ENCODE measurements at regions not wholly inside any gene's neighbourhood (a gene's known extent, or its start where the extent isn't known, plus 50 kb on each side); places are given as distances from the start of the nearest gene placed in this dataset.

GRCh38 chr2:118723394-118723793 is 124.1 kb downstream of the EN1 start:
- no peaks in the 10 kb centered on the region for H3K27me3 ChIP-seq (ENCODE audit: control insufficient read depth in 2 of 2, insufficient read depth in 2 of 2, low read length in 2 of 2)
- no peaks in the 10 kb centered on the region for H3K9me3 ChIP-seq (ENCODE audit: control insufficient read depth in 2 of 2, low read length in 2 of 2)
- H3K4me1 ChIP-seq (ENCODE audit: control insufficient read depth in 2 of 2, insufficient read depth in 2 of 2, low read length in 2 of 2), result no peaks in the 10 kb centered on the region
- H3K4me3 ChIP-seq (ENCODE audit: low read length in 2 of 2), result no peak overlapping the region
- H3K9ac ChIP-seq (ENCODE audit: low read depth in 1 of 2, low read length in 2 of 2), result no peak overlapping the region
- H3K36me3 ChIP-seq (ENCODE audit: control insufficient read depth in 2 of 2, insufficient read depth in 2 of 2, low read length in 2 of 2), result no peaks in the 10 kb centered on the region
- no peak overlapping the region for H3K27ac ChIP-seq (ENCODE audit: low read depth in 2 of 2, low read length in 2 of 2)

GRCh38 chr2:118722976-118723375 is 124.5 kb downstream of the EN1 start:
- Histone ChIP-seq H3K9me3 (ENCODE audit: control insufficient read depth in 2 of 2, low read length in 2 of 2) (no peaks in the 10 kb centered on the region), H3K4me1 (ENCODE audit: control insufficient read depth in 2 of 2, insufficient read depth in 2 of 2, low read length in 2 of 2) (no peaks in the 10 kb centered on the region), H3K27ac (ENCODE audit: low read depth in 2 of 2, low read length in 2 of 2) (no peak overlapping the region), H3K36me3 (ENCODE audit: control insufficient read depth in 2 of 2, insufficient read depth in 2 of 2, low read length in 2 of 2) (no peaks in the 10 kb centered on the region), H3K9ac (ENCODE audit: low read depth in 1 of 2, low read length in 2 of 2) (no peak overlapping the region), H3K27me3 (ENCODE audit: control insufficient read depth in 2 of 2, insufficient read depth in 2 of 2, low read length in 2 of 2) (no peaks in the 10 kb centered on the region), H3K4me3 (ENCODE audit: low read length in 2 of 2) (no peak overlapping the region)

- no peaks in the 10 kb centered on the region for H3K4me1 ChIP-seq (ENCODE audit: control insufficient read depth in 2 of 2, insufficient read depth in 2 of 2, low read length in 2 of 2)
- H3K27me3 ChIP-seq (ENCODE audit: control insufficient read depth in 2 of 2, insufficient read depth in 2 of 2, low read length in 2 of 2), result no peaks in the 10 kb centered on the region
- H3K4me3 ChIP-seq (ENCODE audit: low read length in 2 of 2), result no peak overlapping the region
- H3K27ac ChIP-seq (ENCODE audit: low read depth in 2 of 2, low read length in 2 of 2), result no peak overlapping the region
- no peaks in the 10 kb centered on the region for H3K36me3 ChIP-seq (ENCODE audit: control insufficient read depth in 2 of 2, insufficient read depth in 2 of 2, low read length in 2 of 2)
- H3K9ac ChIP-seq (ENCODE audit: low read depth in 1 of 2, low read length in 2 of 2), result no peak overlapping the region
- H3K9me3 ChIP-seq (ENCODE audit: control insufficient read depth in 2 of 2, low read length in 2 of 2), result no peaks in the 10 kb centered on the region
Observed at GRCh38 chr2:118721817-118722551, 125.5 kb downstream of the EN1 start.

GRCh38 chr2:118720866-118721265 is 126.6 kb downstream of the EN1 start:
- H3K9ac ChIP-seq (ENCODE audit: low read depth in 1 of 2, low read length in 2 of 2), result no peak overlapping the region
- H3K4me1 ChIP-seq (ENCODE audit: control insufficient read depth in 2 of 2, insufficient read depth in 2 of 2, low read length in 2 of 2), result no peaks in the 10 kb centered on the region
- no peaks in the 10 kb centered on the region for H3K36me3 ChIP-seq (ENCODE audit: control insufficient read depth in 2 of 2, insufficient read depth in 2 of 2, low read length in 2 of 2)
- no peaks in the 10 kb centered on the region for H3K9me3 ChIP-seq (ENCODE audit: control insufficient read depth in 2 of 2, low read length in 2 of 2)
- H3K27ac ChIP-seq (ENCODE audit: low read depth in 2 of 2, low read length in 2 of 2), result no peak overlapping the region
- H3K4me3 ChIP-seq (ENCODE audit: low read length in 2 of 2), result no peak overlapping the region
- H3K27me3 ChIP-seq (ENCODE audit: control insufficient read depth in 2 of 2, insufficient read depth in 2 of 2, low read length in 2 of 2), result no peaks in the 10 kb centered on the region

GRCh38 chr2:118718921-118719320 is 128.5 kb downstream of the EN1 start:
- no peaks in the 10 kb centered on the region for H3K27me3 ChIP-seq (ENCODE audit: control insufficient read depth in 2 of 2, insufficient read depth in 2 of 2, low read length in 2 of 2)
- no peak overlapping the region for H3K4me3 ChIP-seq (ENCODE audit: low read length in 2 of 2)
- H3K4me1 ChIP-seq (ENCODE audit: control insufficient read depth in 2 of 2, insufficient read depth in 2 of 2, low read length in 2 of 2), result no peaks in the 10 kb centered on the region

GRCh38 chr2:118716102-118716501 is 131.3 kb downstream of the EN1 start:
- no peaks in the 10 kb centered on the region for H3K9me3 ChIP-seq (ENCODE audit: control insufficient read depth in 2 of 2, low read length in 2 of 2)
- H3K4me3 ChIP-seq (ENCODE audit: low read length in 2 of 2), result no peak overlapping the region
- no peaks in the 10 kb centered on the region for H3K4me1 ChIP-seq (ENCODE audit: control insufficient read depth in 2 of 2, insufficient read depth in 2 of 2, low read length in 2 of 2)
- no peak overlapping the region for H3K9ac ChIP-seq (ENCODE audit: low read depth in 1 of 2, low read length in 2 of 2)
- no peak overlapping the region for H3K27ac ChIP-seq (ENCODE audit: low read depth in 2 of 2, low read length in 2 of 2)
- H3K36me3 ChIP-seq (ENCODE audit: control insufficient read depth in 2 of 2, insufficient read depth in 2 of 2, low read length in 2 of 2), result no peaks in the 10 kb centered on the region
- H3K27me3 ChIP-seq (ENCODE audit: control insufficient read depth in 2 of 2, insufficient read depth in 2 of 2, low read length in 2 of 2), result no peaks in the 10 kb centered on the region

More at GRCh38 chr2:118718921-118719320, 128.5 kb downstream of the EN1 start:
- Histone ChIP-seq H3K36me3 (ENCODE audit: control insufficient read depth in 2 of 2, insufficient read depth in 2 of 2, low read length in 2 of 2) (no peaks in the 10 kb centered on the region), H3K9me3 (ENCODE audit: control insufficient read depth in 2 of 2, low read length in 2 of 2) (no peaks in the 10 kb centered on the region), H3K9ac (ENCODE audit: low read depth in 1 of 2, low read length in 2 of 2) (no peak overlapping the region), H3K27ac (ENCODE audit: low read depth in 2 of 2, low read length in 2 of 2) (no peak overlapping the region)

GRCh38 chr2:118714118-118714517 is 133.3 kb downstream of the EN1 start:
- Histone ChIP-seq H3K4me3 (ENCODE audit: low read length in 2 of 2) (no peak overlapping the region), H3K9ac (ENCODE audit: low read depth in 1 of 2, low read length in 2 of 2) (no peak overlapping the region), H3K4me1 (ENCODE audit: control insufficient read depth in 2 of 2, insufficient read depth in 2 of 2, low read length in 2 of 2) (no peaks in the 10 kb centered on the region), H3K9me3 (ENCODE audit: control insufficient read depth in 2 of 2, low read length in 2 of 2) (no peaks in the 10 kb centered on the region), H3K36me3 (ENCODE audit: control insufficient read depth in 2 of 2, insufficient read depth in 2 of 2, low read length in 2 of 2) (no peaks in the 10 kb centered on the region), H3K27me3 (ENCODE audit: control insufficient read depth in 2 of 2, insufficient read depth in 2 of 2, low read length in 2 of 2) (no peaks in the 10 kb centered on the region), H3K27ac (ENCODE audit: low read depth in 2 of 2, low read length in 2 of 2) (no peak overlapping the region)

- Histone ChIP-seq H3K4me3 (ENCODE audit: low read length in 2 of 2) (no peak overlapping the region), H3K36me3 (ENCODE audit: control insufficient read depth in 2 of 2, insufficient read depth in 2 of 2, low read length in 2 of 2) (no peaks in the 10 kb centered on the region), H3K4me1 (ENCODE audit: control insufficient read depth in 2 of 2, insufficient read depth in 2 of 2, low read length in 2 of 2) (no peaks in the 10 kb centered on the region), H3K9me3 (ENCODE audit: control insufficient read depth in 2 of 2, low read length in 2 of 2) (no peaks in the 10 kb centered on the region), H3K27me3 (ENCODE audit: control insufficient read depth in 2 of 2, insufficient read depth in 2 of 2, low read length in 2 of 2) (no peaks in the 10 kb centered on the region), H3K9ac (ENCODE audit: low read depth in 1 of 2, low read length in 2 of 2) (no peak overlapping the region), H3K27ac (ENCODE audit: low read depth in 2 of 2, low read length in 2 of 2) (no peak overlapping the region)
Observed at GRCh38 chr2:118711603-118712002, 135.8 kb downstream of the EN1 start.

GRCh38 chr2:118710481-118710880 is 137.0 kb downstream of the EN1 start:
- Histone ChIP-seq H3K27ac (ENCODE audit: low read depth in 2 of 2, low read length in 2 of 2) (no peak overlapping the region), H3K9ac (ENCODE audit: low read depth in 1 of 2, low read length in 2 of 2) (no peak overlapping the region), H3K36me3 (ENCODE audit: control insufficient read depth in 2 of 2, insufficient read depth in 2 of 2, low read length in 2 of 2) (no peaks in the 10 kb centered on the region), H3K27me3 (ENCODE audit: control insufficient read depth in 2 of 2, insufficient read depth in 2 of 2, low read length in 2 of 2) (no peaks in the 10 kb centered on the region), H3K4me3 (ENCODE audit: low read length in 2 of 2) (no peak overlapping the region), H3K9me3 (ENCODE audit: control insufficient read depth in 2 of 2, low read length in 2 of 2) (no peaks in the 10 kb centered on the region), H3K4me1 (ENCODE audit: control insufficient read depth in 2 of 2, insufficient read depth in 2 of 2, low read length in 2 of 2) (no peaks in the 10 kb centered on the region)

- H3K9ac ChIP-seq (ENCODE audit: low read depth in 1 of 2, low read length in 2 of 2), result no peak overlapping the region
- H3K27me3 ChIP-seq (ENCODE audit: control insufficient read depth in 2 of 2, insufficient read depth in 2 of 2, low read length in 2 of 2), result no peaks in the 10 kb centered on the region
- no peak overlapping the region for H3K4me3 ChIP-seq (ENCODE audit: low read length in 2 of 2)
- no peaks in the 10 kb centered on the region for H3K9me3 ChIP-seq (ENCODE audit: control insufficient read depth in 2 of 2, low read length in 2 of 2)
- no peaks in the 10 kb centered on the region for H3K4me1 ChIP-seq (ENCODE audit: control insufficient read depth in 2 of 2, insufficient read depth in 2 of 2, low read length in 2 of 2)
- H3K27ac ChIP-seq (ENCODE audit: low read depth in 2 of 2, low read length in 2 of 2), result no peak overlapping the region
- H3K36me3 ChIP-seq (ENCODE audit: control insufficient read depth in 2 of 2, insufficient read depth in 2 of 2, low read length in 2 of 2), result no peaks in the 10 kb centered on the region
Observed at GRCh38 chr2:118709786-118710185, 137.7 kb downstream of the EN1 start.
